ENCODE measurements at regions not wholly inside any gene's neighbourhood (a gene's known extent, or its start where the extent isn't known, plus 50 kb on each side); places are given as distances from the start of the nearest gene placed in this dataset.

DNA sequence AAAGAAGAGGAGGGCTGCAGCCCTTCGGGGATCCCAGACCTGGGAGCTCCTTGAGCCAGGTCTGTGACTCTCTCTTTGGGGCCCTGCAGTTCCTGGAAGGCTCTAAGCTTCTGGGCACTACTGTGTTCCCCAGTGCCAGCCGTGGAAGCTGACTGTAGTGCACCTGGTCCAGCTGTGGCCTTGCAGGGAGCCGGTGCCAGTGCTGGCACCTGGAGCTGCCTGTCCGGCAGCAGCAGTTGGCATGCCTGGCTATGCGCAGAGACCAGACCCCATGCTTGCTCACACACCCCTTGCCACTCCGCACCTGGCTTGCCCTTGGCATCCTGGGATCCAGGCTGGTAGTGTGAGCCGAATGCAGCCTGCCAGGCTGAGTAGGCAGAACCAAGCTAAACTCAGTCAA, 91.0 kb upstream of the PUM3 start:
- Mint-ChIP-seq H3K27ac (ENCODE audit: low read depth, unreplicated experiment) (no peak overlapping the region), H3K4me1 (ENCODE audit: insufficient read depth, unreplicated experiment) (no peaks in the 10 kb centered on the region), H3K36me3 (ENCODE audit: insufficient read depth, unreplicated experiment) (no peaks in the 10 kb centered on the region), H3K9me3 (ENCODE audit: unreplicated experiment) (no peaks in the 10 kb centered on the region), H3K27me3 (ENCODE audit: insufficient read depth, unreplicated experiment) (peaks cover 27% of the 10 kb centered on the region), H3K4me3 (ENCODE audit: unreplicated experiment) (no peak overlapping the region)
- ChIA-PET CTCF (no interaction called here), POLR2A (no interaction called here)
- no TSS peak for BruUV-seq (replicated peaks)
- no peak for DNase-seq (ENCODE audit: unreplicated experiment)
- TF ChIP-seq, protein P1, sequence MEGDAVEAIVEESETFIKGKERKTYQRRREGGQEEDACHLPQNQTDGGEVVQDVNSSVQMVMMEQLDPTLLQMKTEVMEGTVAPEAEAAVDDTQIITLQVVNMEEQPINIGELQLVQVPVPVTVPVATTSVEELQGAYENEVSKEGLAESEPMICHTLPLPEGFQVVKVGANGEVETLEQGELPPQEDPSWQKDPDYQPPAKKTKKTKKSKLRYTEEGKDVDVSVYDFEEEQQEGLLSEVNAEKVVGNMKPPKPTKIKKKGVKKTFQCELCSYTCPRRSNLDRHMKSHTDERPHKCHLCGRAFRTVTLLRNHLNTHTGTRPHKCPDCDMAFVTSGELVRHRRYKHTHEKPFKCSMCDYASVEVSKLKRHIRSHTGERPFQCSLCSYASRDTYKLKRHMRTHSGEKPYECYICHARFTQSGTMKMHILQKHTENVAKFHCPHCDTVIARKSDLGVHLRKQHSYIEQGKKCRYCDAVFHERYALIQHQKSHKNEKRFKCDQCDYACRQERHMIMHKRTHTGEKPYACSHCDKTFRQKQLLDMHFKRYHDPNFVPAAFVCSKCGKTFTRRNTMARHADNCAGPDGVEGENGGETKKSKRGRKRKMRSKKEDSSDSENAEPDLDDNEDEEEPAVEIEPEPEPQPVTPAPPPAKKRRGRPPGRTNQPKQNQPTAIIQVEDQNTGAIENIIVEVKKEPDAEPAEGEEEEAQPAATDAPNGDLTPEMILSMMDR (IDR thresholded peaks at IDR 0.05; ENCODE audit: unreplicated experiment) = no peak
- intact Hi-C loops (cut with micrococcal nuclease) = no loop called here

DNA sequence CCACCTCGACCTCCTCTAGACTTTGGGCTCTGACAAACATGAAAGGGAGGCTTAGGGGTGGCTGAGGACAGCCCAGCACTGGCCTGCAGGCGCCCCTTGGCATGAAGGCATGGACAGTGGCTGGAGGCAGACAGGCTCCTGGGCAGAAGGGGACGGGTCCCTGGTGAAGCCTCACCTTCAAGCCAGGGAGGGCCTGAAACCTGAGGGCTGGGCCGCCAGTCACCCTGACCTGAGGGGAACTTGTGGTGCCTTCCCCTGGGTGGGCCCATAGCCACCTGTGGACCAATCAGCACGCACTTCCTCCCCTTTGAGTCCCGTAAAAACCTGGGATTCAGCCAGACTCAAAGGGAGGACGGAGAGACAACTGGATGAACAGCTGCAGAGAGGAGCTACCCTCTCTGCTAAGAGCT, 90.4 kb upstream of the PUM3 start:
- Mint-ChIP-seq H3K9me3 (ENCODE audit: unreplicated experiment) (no peaks in the 10 kb centered on the region), H3K4me3 (ENCODE audit: unreplicated experiment) (no peak overlapping the region), H3K4me1 (ENCODE audit: insufficient read depth, unreplicated experiment) (no peaks in the 10 kb centered on the region), H3K27ac (ENCODE audit: low read depth, unreplicated experiment) (no peak overlapping the region), H3K27me3 (ENCODE audit: insufficient read depth, unreplicated experiment) (peaks cover 27% of the 10 kb centered on the region), H3K36me3 (ENCODE audit: insufficient read depth, unreplicated experiment) (no peaks in the 10 kb centered on the region)
- TF ChIP-seq, protein P1 (IDR thresholded peaks at IDR 0.05; ENCODE audit: unreplicated experiment) = no peak
- DNase-seq (ENCODE audit: unreplicated experiment) = no peak
- intact Hi-C loops (cut with micrococcal nuclease) = no loop called here
- ChIA-PET POLR2A (no interaction called here), CTCF (no interaction called here)
- no TSS peak for BruUV-seq (replicated peaks)

DNA sequence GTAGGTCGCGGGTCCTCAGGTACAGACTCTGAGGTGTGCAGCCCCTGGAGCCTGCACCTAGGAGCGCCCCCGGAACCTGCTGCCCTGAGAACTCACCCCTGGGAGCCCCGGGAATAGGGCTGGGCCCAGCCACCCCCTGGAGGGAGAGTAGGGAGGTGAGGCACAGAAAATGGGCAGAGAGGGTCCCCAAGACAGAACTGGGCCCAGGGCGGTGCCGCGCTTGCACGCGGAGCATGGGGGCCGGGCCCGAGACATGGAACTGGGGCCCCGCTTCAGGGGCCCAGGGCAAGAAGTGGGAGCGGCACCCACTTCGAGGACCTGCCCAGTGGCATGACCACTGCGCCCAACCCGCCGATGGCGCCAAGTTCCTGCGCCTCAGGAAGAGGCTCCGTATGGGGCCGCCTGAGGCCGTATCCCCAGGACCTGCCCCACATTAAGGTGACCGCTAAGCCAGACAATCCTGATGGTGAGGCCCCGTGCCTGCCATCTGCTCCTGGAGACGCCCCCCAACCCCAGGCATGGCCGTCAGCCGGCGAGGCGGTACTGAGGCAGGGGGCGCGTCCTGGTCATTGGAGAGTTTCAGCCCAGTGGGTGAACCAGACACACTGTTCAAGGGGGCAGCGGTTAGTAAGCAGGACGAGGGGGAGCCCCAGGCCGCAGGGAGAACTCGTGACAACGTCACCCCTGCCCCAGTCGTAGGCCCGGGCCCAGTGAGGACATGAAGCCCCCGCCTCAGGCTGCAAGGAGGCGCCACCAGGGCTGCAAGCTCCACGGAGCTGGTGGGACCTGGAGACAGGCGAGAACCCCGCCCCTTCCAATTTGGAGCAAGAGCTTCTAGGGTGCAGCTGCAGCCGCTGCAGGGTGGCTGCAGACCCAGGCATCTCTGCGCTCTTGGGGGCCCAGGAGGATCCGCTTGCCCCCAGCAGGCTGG, 89.5 kb upstream of the PUM3 start:
- TF ChIP-seq, protein P1 (IDR thresholded peaks at IDR 0.05; ENCODE audit: unreplicated experiment) = no peak
- peaks cover 27% of the 10 kb centered on the region for H3K27me3 Mint-ChIP-seq (ENCODE audit: insufficient read depth, unreplicated experiment)
- POLR2A ChIA-PET = no interaction called here
- no peak overlapping the region for H3K4me3 Mint-ChIP-seq (ENCODE audit: unreplicated experiment)
- H3K36me3 Mint-ChIP-seq (ENCODE audit: insufficient read depth, unreplicated experiment) = no peaks in the 10 kb centered on the region
- BruUV-seq (replicated peaks) = no TSS peak
- no peaks in the 10 kb centered on the region for H3K9me3 Mint-ChIP-seq (ENCODE audit: unreplicated experiment)
- H3K4me1 Mint-ChIP-seq (ENCODE audit: insufficient read depth, unreplicated experiment) = no peaks in the 10 kb centered on the region
- DNase-seq (ENCODE audit: unreplicated experiment) = no peak
- intact Hi-C loops (cut with micrococcal nuclease) = no loop called here
- H3K27ac Mint-ChIP-seq (ENCODE audit: low read depth, unreplicated experiment) = no peak overlapping the region
- CTCF ChIA-PET = no interaction called here

DNA sequence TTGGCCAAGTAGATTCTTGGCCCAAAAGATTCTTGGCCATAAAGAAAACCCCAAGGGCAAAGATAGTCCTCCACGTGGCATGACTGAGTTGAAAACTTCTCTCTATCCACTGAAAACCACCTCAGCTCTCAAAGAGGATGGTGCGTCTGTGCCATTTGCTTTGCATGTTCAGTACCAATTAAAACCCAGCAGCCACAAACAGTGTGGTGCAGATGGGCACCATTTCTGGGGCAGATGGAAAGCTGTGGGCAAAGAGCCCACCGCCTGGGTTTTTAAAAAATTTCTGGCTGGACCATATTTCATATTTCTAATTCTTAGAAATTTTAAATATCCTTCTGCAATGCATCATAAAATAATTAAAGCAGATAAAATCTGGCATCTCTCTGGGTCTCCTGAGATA, 84.5 kb upstream of the PUM3 start:
- BruUV-seq (replicated peaks) = no TSS peak
- no peak overlapping the region for H3K27ac Mint-ChIP-seq (ENCODE audit: low read depth, unreplicated experiment)
- H3K4me1 Mint-ChIP-seq (ENCODE audit: insufficient read depth, unreplicated experiment) = no peaks in the 10 kb centered on the region
- intact Hi-C loops (cut with micrococcal nuclease) = no loop called here
- ChIA-PET POLR2A (no interaction called here), CTCF (no interaction called here)
- no peaks in the 10 kb centered on the region for H3K36me3 Mint-ChIP-seq (ENCODE audit: insufficient read depth, unreplicated experiment)
- H3K27me3 Mint-ChIP-seq (ENCODE audit: insufficient read depth, unreplicated experiment) = peaks cover 26% of the 10 kb centered on the region
- H3K9me3 Mint-ChIP-seq (ENCODE audit: unreplicated experiment) = no peaks in the 10 kb centered on the region
- TF ChIP-seq, protein P1 (IDR thresholded peaks at IDR 0.05; ENCODE audit: unreplicated experiment) = no peak
- H3K4me3 Mint-ChIP-seq (ENCODE audit: unreplicated experiment) = no peak overlapping the region
- no peak for DNase-seq (ENCODE audit: unreplicated experiment)

All from MCF 10A (cell line).